ENCODE measurements at regions not wholly inside any gene's neighbourhood (a gene's known extent, or its start where the extent isn't known, plus 50 kb on each side); places are given as distances from the start of the nearest gene placed in this dataset.

DNA sequence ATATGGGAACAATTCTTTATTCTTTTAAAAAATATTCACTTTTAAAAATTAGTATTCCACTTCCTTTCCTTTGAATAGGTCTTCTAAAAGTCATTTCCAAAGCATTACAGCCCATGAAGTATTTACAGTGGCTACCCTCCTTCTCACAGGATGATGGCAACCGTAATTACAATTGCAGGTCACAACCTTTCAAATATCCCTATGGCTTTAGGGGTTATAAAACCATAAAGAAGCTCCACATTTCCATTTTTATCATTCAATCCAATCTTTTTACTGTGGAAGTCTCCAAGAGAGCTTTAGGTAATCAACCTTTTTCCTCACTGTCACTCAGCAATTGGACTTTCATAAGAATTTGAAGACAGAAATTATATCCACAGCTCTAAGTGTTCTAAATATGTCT is 488.9 kb upstream of the CA10 start:
- Histone ChIP-seq H4K20me1 (replicated peaks; ENCODE audit: control insufficient read depth, extremely low read depth, insufficient read depth, low read length) (no peaks in the 10 kb centered on the region), H3K4me2 (ENCODE audit: insufficient read depth, low read length) (no peak overlapping the region), H3K27ac (ENCODE audit: insufficient read depth, low read depth, low read length) (no peak overlapping the region), H3K36me3 (ENCODE audit: control insufficient read depth in 2 of 2, extremely low read depth in 1 of 2, insufficient read depth in 2 of 2, low read length in 2 of 2) (no peaks in the 10 kb centered on the region), H3K79me2 (ENCODE audit: control insufficient read depth, insufficient read depth, low read length) (no peaks in the 10 kb centered on the region), H3K27me3 (ENCODE audit: control insufficient read depth in 2 of 2, insufficient read depth in 2 of 2, low read length in 2 of 2) (no peaks in the 10 kb centered on the region), H3K9ac (replicated peaks; ENCODE audit: extremely low read depth, insufficient read depth, low read length) (no peak overlapping the region), H3K4me1 (ENCODE audit: control insufficient read depth, extremely low read depth, insufficient read depth, low read length) (no peaks in the 10 kb centered on the region), H3K9me1 (replicated peaks; ENCODE audit: control insufficient read depth, extremely low read depth, insufficient read depth, low read length) (no peaks in the 10 kb centered on the region), H2AFZ (ENCODE audit: low read depth, low read length) (no peak overlapping the region), H3K9me3 (replicated peaks; ENCODE audit: control insufficient read depth, insufficient read depth, low read length) (no peaks in the 10 kb centered on the region), H3K4me3 (replicated peaks in 1 of 3; ENCODE audit: insufficient read depth in 1 of 3, low read depth in 1 of 3, low read length in 3 of 3) (no peak overlapping the region)
- BruUV-seq (replicated peaks), result no TSS peak
- DNase-seq (ENCODE audit: low read depth, low spot score) (no peak), FAIRE-seq (no peak)
- POLR2A ChIA-PET, result no interaction called here
- TF ChIP-seq, protein P1, sequence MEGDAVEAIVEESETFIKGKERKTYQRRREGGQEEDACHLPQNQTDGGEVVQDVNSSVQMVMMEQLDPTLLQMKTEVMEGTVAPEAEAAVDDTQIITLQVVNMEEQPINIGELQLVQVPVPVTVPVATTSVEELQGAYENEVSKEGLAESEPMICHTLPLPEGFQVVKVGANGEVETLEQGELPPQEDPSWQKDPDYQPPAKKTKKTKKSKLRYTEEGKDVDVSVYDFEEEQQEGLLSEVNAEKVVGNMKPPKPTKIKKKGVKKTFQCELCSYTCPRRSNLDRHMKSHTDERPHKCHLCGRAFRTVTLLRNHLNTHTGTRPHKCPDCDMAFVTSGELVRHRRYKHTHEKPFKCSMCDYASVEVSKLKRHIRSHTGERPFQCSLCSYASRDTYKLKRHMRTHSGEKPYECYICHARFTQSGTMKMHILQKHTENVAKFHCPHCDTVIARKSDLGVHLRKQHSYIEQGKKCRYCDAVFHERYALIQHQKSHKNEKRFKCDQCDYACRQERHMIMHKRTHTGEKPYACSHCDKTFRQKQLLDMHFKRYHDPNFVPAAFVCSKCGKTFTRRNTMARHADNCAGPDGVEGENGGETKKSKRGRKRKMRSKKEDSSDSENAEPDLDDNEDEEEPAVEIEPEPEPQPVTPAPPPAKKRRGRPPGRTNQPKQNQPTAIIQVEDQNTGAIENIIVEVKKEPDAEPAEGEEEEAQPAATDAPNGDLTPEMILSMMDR (IDR thresholded peaks at IDR 0.05; ENCODE audit: extremely low read depth in 1 of 2, insufficient read depth in 1 of 2, low read depth in 1 of 2, low read length in 2 of 2), result no peak
- TF ChIP-seq MYC (IDR thresholded peaks at IDR 0.05; ENCODE audit: low read depth, low read length) (no peak), EZH2 (IDR thresholded peaks at IDR 0.05; ENCODE audit: borderline replicate concordance, low read depth, low read length, severe bottlenecking) (no peak), POLR2A (IDR thresholded peaks at IDR 0.05; ENCODE audit: low read depth, low read length) (no peak), GATA2 (IDR thresholded peaks at IDR 0.05; ENCODE audit: insufficient read depth, insufficient read length, low read depth, low read length) (no peak), POLR2AphosphoS5 (IDR thresholded peaks at IDR 0.05; ENCODE audit: insufficient read depth, low read depth, low read length) (no peak), FOS (IDR thresholded peaks at IDR 0.05; ENCODE audit: borderline replicate concordance, insufficient read depth, low read length) (no peak), JUN (IDR thresholded peaks at IDR 0.05; ENCODE audit: borderline replicate concordance, insufficient read depth, insufficient read length, low read depth) (no peak)
- TF ChIP-seq, protein P2, sequence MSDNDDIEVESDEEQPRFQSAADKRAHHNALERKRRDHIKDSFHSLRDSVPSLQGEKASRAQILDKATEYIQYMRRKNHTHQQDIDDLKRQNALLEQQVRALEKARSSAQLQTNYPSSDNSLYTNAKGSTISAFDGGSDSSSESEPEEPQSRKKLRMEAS (IDR thresholded peaks at IDR 0.05; ENCODE audit: insufficient read depth, insufficient read length), result no peak
- CTCF ChIA-PET, result no interaction called here
- intact Hi-C loops (cut with micrococcal nuclease), result no loop called here
- dilution Hi-C loops (cut with MboI; ENCODE audit: extremely low pct_ligation_motif_present, low sequenced_read_pairs), result no loop called here
